CD4-positive, alpha-beta T cell treated with Interleukin-15 for 1 hour (primary cell): ENCODE measurements at regions not wholly inside any gene's neighbourhood (a gene's known extent, or its start where the extent isn't known, plus 50 kb on each side); places are given as distances from the start of the nearest gene placed in this dataset.
"Not testable (repeated sequence)": the region's sequence is repeated elsewhere in the genome, so short reads cannot be mapped to it uniquely, and the experiment has no call there.

Experiments used
- DNase-seq: peaks from one replicate; pipeline ENCODE4 v3.0.0-alpha.2; 2020

- DNase-seq: no peak
Observed at GRCh38 chr6:82419132-82419581, 55.5 kb downstream of the TPBG start.

GRCh38 chr6:82419859-82420258, 56.2 kb downstream of the TPBG start:
- no peak for DNase-seq

- DNase-seq: no peak
Observed at GRCh38 chr6:82430611-82431010, 67.0 kb downstream of the TPBG start.

GRCh38 chr6:82436740-82437139, 73.1 kb downstream of the TPBG start:
- no peak for DNase-seq

GRCh38 chr6:82437701-82438100, 74.1 kb downstream of the TPBG start:
- no peak for DNase-seq

GRCh38 chr6:82441047-82441855, 77.6 kb downstream of the TPBG start:
- no peak for DNase-seq

- no peak for DNase-seq
Observed at GRCh38 chr6:82442061-82442719, 78.6 kb downstream of the TPBG start.

- no peak for DNase-seq
Observed at GRCh38 chr6:82458147-82458546, 94.5 kb downstream of the TPBG start.

- DNase-seq: no peak
Observed at GRCh38 chr6:82458705-82459104, 95.1 kb downstream of the TPBG start.

- no peak for DNase-seq
Observed at GRCh38 chr6:82461536-82461935, 97.9 kb downstream of the TPBG start.

- DNase-seq: no peak
Observed at GRCh38 chr6:82467338-82467737, 103.7 kb downstream of the TPBG start.

GRCh38 chr6:82470123-82470522, 106.5 kb downstream of the TPBG start:
- not testable (repeated sequence) for DNase-seq

- DNase-seq: not testable (repeated sequence)
Observed at GRCh38 chr6:82475106-82475505, 111.5 kb downstream of the TPBG start.

- DNase-seq: no peak
Observed at GRCh38 chr6:82484001-82484400, 120.4 kb downstream of the TPBG start.

GRCh38 chr6:82484737-82485626, 121.4 kb downstream of the TPBG start:
- DNase-seq: peak; percentile 15

- DNase-seq: no peak
Observed at GRCh38 chr6:82487895-82488294, 124.3 kb downstream of the TPBG start.

- no peak for DNase-seq
Observed at GRCh38 chr6:82488403-82488802, 124.8 kb downstream of the TPBG start.

GRCh38 chr6:82492134-82492533, 128.5 kb downstream of the TPBG start:
- no peak for DNase-seq

GRCh38 chr6:82493467-82493866, 129.8 kb downstream of the TPBG start:
- no peak for DNase-seq

- DNase-seq: no peak
Observed at GRCh38 chr6:82494367-82494766, 130.8 kb downstream of the TPBG start.

GRCh38 chr6:82501901-82502300, 138.3 kb downstream of the TPBG start:
- DNase-seq: not testable (repeated sequence)

- DNase-seq: no peak
Observed at GRCh38 chr6:82506526-82506925, 142.9 kb downstream of the TPBG start.

GRCh38 chr6:82507112-82507511, 143.5 kb downstream of the TPBG start:
- DNase-seq: no peak
